A673 (cell line): ENCODE measurements at regions not wholly inside any gene's neighbourhood (a gene's known extent, or its start where the extent isn't known, plus 50 kb on each side); places are given as distances from the start of the nearest gene placed in this dataset.

Experiments
- BruUV-seq: library from RNA; stranded (reverse); fragments of 400-500 nt; replicated peaks from 2 replicates; lab custom pipeline; 2021; lab: Mats Ljungman, UMichigan
- CTCF ChIA-PET: fragments of 300-600 bp; sonication (Branson Sonifier 250); formaldehyde crosslinking; loops from one replicate; lab custom pipeline; 2022; ENCODE audit warnings: antibody characterized with exemption; lab: Charles Lee
- POLR2A ChIA-PET: fragments of 300-600 bp; sonication (Branson Sonifier 250); formaldehyde crosslinking; loops from one replicate; lab custom pipeline; 2022; ENCODE audit warnings: antibody characterized with exemption; ENCODE audit not compliant: low non-redundant PET; lab: Charles Lee
- DNase-seq: peaks from one replicate; pipeline ENCODE4 v3.0.0-alpha.2; 2015; ENCODE audit warnings: low spot score
- H3K27ac ChIP-seq: fragments of 200-600 bp; sonication (generic); 2 replicates; pipeline ENCODE4 v1.5.1; 2016; ENCODE audit warnings: mixed run types, low read depth, mild to moderate bottlenecking, mixed read lengths, antibody characterized with exemption, low read length; ENCODE audit not compliant: poor library complexity, severe bottlenecking
- H3K27me3 ChIP-seq: fragments of 200-600 bp; sonication (generic); replicated peaks from 2 replicates; pipeline ENCODE4 v1.6.1; 2017; ENCODE audit warnings: mixed run types, low read depth, mild to moderate bottlenecking, mixed read lengths, antibody characterized with exemption, low read length; ENCODE audit not compliant: insufficient read depth, poor library complexity
- H3K36me3 ChIP-seq: fragments of 200-600 bp; sonication (generic); 2 replicates; pipeline ENCODE4 v1.6.1; 2016; ENCODE audit warnings: mixed run types, mild to moderate bottlenecking, mixed read lengths, antibody characterized with exemption, low read length; ENCODE audit not compliant: insufficient read depth, poor library complexity, severe bottlenecking
- H3K4me1 ChIP-seq: fragments of 200-600 bp; sonication (generic); 2 replicates; pipeline ENCODE4 v1.6.1; 2017; ENCODE audit warnings: mixed run types, mild to moderate bottlenecking, mixed read lengths, antibody characterized with exemption, low read length; ENCODE audit not compliant: insufficient read depth, poor library complexity, severe bottlenecking
- H3K4me3 ChIP-seq: fragments of 200-600 bp; sonication (generic); 2 replicates; pipeline ENCODE4 v1.5.1; 2016; ENCODE audit warnings: low read depth, mixed run types, mild to moderate bottlenecking, mixed read lengths, low read length; ENCODE audit not compliant: poor library complexity, severe bottlenecking
- H3K9me3 ChIP-seq: fragments of 200-600 bp; sonication (generic); 2 replicates; pipeline ENCODE4 v1.6.1; 2016; ENCODE audit warnings: mixed run types, low read depth, mild to moderate bottlenecking, mixed read lengths, antibody characterized with exemption, low read length; ENCODE audit not compliant: poor library complexity, severe bottlenecking
- CTCF ChIP-seq: fragments of 300-800, 200-600 bp; sonication (generic); conservative IDR thresholded peaks from 2 replicates; pipeline ENCODE4 v1.5.1; 2017; ENCODE audit warnings: low read depth, mild to moderate bottlenecking, antibody characterized with exemption, low read length, moderate library complexity, mixed read lengths
- EZH2 ChIP-seq: fragments of 200-600 bp; sonication (generic); IDR thresholded peaks from 2 replicates; pipeline ENCODE4 v1.6.1; 2017; ENCODE audit warnings: borderline replicate concordance, low read depth, mild to moderate bottlenecking, mixed read lengths, antibody characterized with exemption, low read length; ENCODE audit not compliant: poor library complexity, severe bottlenecking
- intact Hi-C: fragments of 100-400 bp; cut with micrococcal nuclease; formaldehyde crosslinking; loops from one replicate; pipeline ENCODE4 v1.10.0; 2022; ENCODE audit not compliant: unreplicated experiment

- Histone ChIP-seq H3K27me3 (peaks cover under 1% of the 10 kb centered on the region), H3K36me3 (no peaks in the 10 kb centered on the region), H3K27ac (no peak overlapping the region), H3K4me1 (no peaks in the 10 kb centered on the region), H3K4me3 (no peak overlapping the region), H3K9me3 (no peaks in the 10 kb centered on the region)
- intact Hi-C loops, result no loop called here
- ChIA-PET POLR2A (no interaction called here), CTCF (no interaction called here)
- no peak for TF ChIP-seq EZH2
- TF ChIP-seq CTCF, result no peak
- no peak for DNase-seq
- BruUV-seq, result no TSS peak
Measured at GRCh38 chr1:22376546-22376945, 75.1 kb upstream of the ZBTB40 start.

GRCh38 chr1:22376976-22377375 is 74.7 kb upstream of the ZBTB40 start:
- POLR2A ChIA-PET, result no interaction called here
- TF ChIP-seq EZH2 (no peak), CTCF (no peak)

GRCh38 chr1:22379566-22379965 is 72.1 kb upstream of the ZBTB40 start:
- H3K27ac ChIP-seq, result no peak overlapping the region
- no peak for TF ChIP-seq EZH2
- no peak for TF ChIP-seq CTCF
- intact Hi-C loops, result no loop called here
- ChIA-PET CTCF (no interaction called here), POLR2A (no interaction called here)
- no peaks in the 10 kb centered on the region for H3K36me3 ChIP-seq
- no peaks in the 10 kb centered on the region for H3K4me1 ChIP-seq
- no peak for DNase-seq
- H3K4me3 ChIP-seq, result no peak overlapping the region
- no TSS peak for BruUV-seq
- H3K27me3 ChIP-seq, result peaks cover 7% of the 10 kb centered on the region
- H3K9me3 ChIP-seq, result no peaks in the 10 kb centered on the region

More at GRCh38 chr1:22376976-22377375, 74.7 kb upstream of the ZBTB40 start:
- no peak for DNase-seq
- Histone ChIP-seq H3K27me3 (peaks cover 5% of the 10 kb centered on the region), H3K36me3 (no peaks in the 10 kb centered on the region), H3K9me3 (no peaks in the 10 kb centered on the region), H3K27ac (no peak overlapping the region), H3K4me3 (no peak overlapping the region), H3K4me1 (no peaks in the 10 kb centered on the region)
- intact Hi-C loops, result no loop called here
- BruUV-seq, result no TSS peak
- CTCF ChIA-PET, result no interaction called here
